Adrenal gland (tissue), 9 donors: ENCODE measurements at regions not wholly inside any gene's neighbourhood (a gene's known extent, or its start where the extent isn't known, plus 50 kb on each side); places are given as distances from the start of the nearest gene placed in this dataset.
A peak's percentile ranks its signal among the peaks of the same experiment; 100 is the strongest.
"Not testable (repeated sequence)": the region's sequence is repeated elsewhere in the genome, so short reads cannot be mapped to it uniquely, and the experiment has no call there.

Experiments used
- DNase-seq, 7 donors: peaks; one replicate each; pipeline ENCODE4 v3.0.0-alpha.2; 2019 to 2020
- H3K27ac ChIP-seq, 5 donors: fragments of 200-600 bp; sonication (generic) in 4 of 5; 1 replicate in 3 of 5; 2 replicates in 2 of 5; pipeline versions ENCODE4 v1.5.1 to v1.8.0; 2016 to 2020; ENCODE audit warnings: mild to moderate bottlenecking in 1 of 5
- H3K27me3 ChIP-seq: fragments of 200-600 bp; 2 replicates; pipeline ENCODE4 v1.8.0; 2021
- H3K36me3 ChIP-seq, 2 donors: fragments of 200-600 bp; replicated peaks in 1 of 2; 1 replicate in 1 of 2; 2 replicates in 1 of 2; pipeline versions ENCODE4 v1.5.1 to v1.8.0; 2018 to 2022
- H3K4me1 ChIP-seq, 2 donors: fragments of 200-600 bp; replicated peaks in 1 of 2; 1 replicate in 1 of 2; 2 replicates in 1 of 2; pipeline versions ENCODE4 v1.5.1 to v1.8.0; 2018 to 2021
- H3K4me3 ChIP-seq, 4 donors: fragments of 200-600 bp; sonication (generic) in 3 of 4; one replicate each; pipeline ENCODE4 v1.5.1; 2016 to 2018
- H3K9me3 ChIP-seq, 3 donors: fragments of 200-600 bp; sonication (generic) in 1 of 3; replicated peaks in 1 of 3; 1 replicate in 2 of 3; 2 replicates in 1 of 3; pipeline versions ENCODE4 v1.5.1 to v1.8.0; 2016 to 2021
- POLR2A ChIP-seq, 2 donors: fragments of 450-650 bp; IDR thresholded peaks; one replicate each; pipeline ENCODE4 v1.6.1; 2017; ENCODE audit warnings: antibody characterized with exemption in 2 of 2, mild to moderate bottlenecking in 2 of 2, moderate library complexity in 1 of 2
- WGBS, 4 donors: extraction: QIAGEN DNeasy Blood & Tissue Kit in 2 of 4; methylation state at CpG; one replicate each; pipeline versions ENCODE4 v1.1.5 to v1.1.7; 2013 to 2017; 5-methylcytosine and 5-hydroxymethylcytosine counted together
- intact Hi-C, 2 donors: fragments of 100-400 bp; cut with DNase I; formaldehyde crosslinking; loops; one replicate each; pipeline versions ENCODE4 v1.14.1 to v1.15.0; 2022 to 2023
- TF ChIP-seq, protein P1 (sequence below), 6 experiments: fragments of 450-650 bp in 4 of 6; fragments of 200-600 bp in 2 of 6; sonication (generic) in 1 of 6; IDR thresholded peaks; 1 replicate in 5 of 6; 2 replicates in 1 of 6; pipeline versions ENCODE4 v1.5.1 to v1.8.0; 2016 to 2021; ENCODE audit warnings: antibody characterized with exemption in 6 of 6, mild to moderate bottlenecking in 2 of 6, moderate library complexity in 1 of 6
- donor health status: healthy with polysubstance abuse.
- donor health status: Bipolar disorder and iron deficiency.
- donor health status: DM: yes; HTN: yes; CAD: no.
- donor health status: DM: no; HTN: no; CAD: no.
- donor health status: DM: no; HTN: no; CAD: no.

- H3K4me1 ChIP-seq = peaks cover 0 to 5% of the 10 kb centered on the region in 2 donors
- no peak for DNase-seq
- intact Hi-C loops = no loop called here
- no peak for TF ChIP-seq POLR2A (IDR thresholded peaks at IDR 0.05)
- TF ChIP-seq, protein P1, sequence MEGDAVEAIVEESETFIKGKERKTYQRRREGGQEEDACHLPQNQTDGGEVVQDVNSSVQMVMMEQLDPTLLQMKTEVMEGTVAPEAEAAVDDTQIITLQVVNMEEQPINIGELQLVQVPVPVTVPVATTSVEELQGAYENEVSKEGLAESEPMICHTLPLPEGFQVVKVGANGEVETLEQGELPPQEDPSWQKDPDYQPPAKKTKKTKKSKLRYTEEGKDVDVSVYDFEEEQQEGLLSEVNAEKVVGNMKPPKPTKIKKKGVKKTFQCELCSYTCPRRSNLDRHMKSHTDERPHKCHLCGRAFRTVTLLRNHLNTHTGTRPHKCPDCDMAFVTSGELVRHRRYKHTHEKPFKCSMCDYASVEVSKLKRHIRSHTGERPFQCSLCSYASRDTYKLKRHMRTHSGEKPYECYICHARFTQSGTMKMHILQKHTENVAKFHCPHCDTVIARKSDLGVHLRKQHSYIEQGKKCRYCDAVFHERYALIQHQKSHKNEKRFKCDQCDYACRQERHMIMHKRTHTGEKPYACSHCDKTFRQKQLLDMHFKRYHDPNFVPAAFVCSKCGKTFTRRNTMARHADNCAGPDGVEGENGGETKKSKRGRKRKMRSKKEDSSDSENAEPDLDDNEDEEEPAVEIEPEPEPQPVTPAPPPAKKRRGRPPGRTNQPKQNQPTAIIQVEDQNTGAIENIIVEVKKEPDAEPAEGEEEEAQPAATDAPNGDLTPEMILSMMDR (IDR thresholded peaks at IDR 0.05) = no peak
- H3K9me3 ChIP-seq = no peaks in the 10 kb centered on the region
- H3K4me3 ChIP-seq = no peak overlapping the region
- H3K27ac ChIP-seq = no peak overlapping the region
- H3K36me3 ChIP-seq = no peaks in the 10 kb centered on the region
- no peaks in the 10 kb centered on the region for H3K27me3 ChIP-seq
- 74 to 84% (median 80%) methylated on average over 1 to 5 of the region's 5 CpGs for WGBS, 4 donors
Observed at GRCh38 chr21:17295997-17296396, 216.8 kb upstream of the CXADR start.

DNA sequence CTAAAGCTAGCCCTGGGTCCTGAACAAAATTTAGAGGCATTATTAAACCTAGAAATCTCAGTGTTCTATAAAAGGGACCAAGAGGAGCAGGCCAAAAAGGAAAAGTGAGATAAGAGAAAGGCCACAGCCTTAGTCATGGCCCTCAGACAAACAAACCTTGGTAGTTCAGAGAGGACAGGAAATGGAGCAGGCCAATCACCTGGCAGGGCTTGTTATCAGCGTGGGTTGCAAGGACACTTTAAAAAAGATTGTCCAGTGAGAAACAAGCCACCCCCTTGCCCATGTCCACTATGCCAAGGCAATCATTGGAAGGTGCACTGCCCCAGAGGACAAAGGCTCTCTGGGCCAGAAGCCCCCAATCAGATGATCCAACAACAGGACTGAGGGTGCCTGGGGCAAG is 213.3 kb upstream of the CXADR start:
- DNase-seq = peak in 6 of 7 donors; percentile 18 to 82 (median 45)
- H3K4me1 ChIP-seq, H3K27me3 ChIP-seq, H3K36me3 ChIP-seq, intact Hi-C loops, H3K4me3 ChIP-seq, H3K9me3 ChIP-seq: not testable (repeated sequence)
- WGBS, 4 donors = 31 to 50% (median 41%) methylated on average over 1 of the region's 1 CpG
- peak overlapping the region in 2 of 5 donors; percentile 52 to 68 for H3K27ac ChIP-seq

DNA sequence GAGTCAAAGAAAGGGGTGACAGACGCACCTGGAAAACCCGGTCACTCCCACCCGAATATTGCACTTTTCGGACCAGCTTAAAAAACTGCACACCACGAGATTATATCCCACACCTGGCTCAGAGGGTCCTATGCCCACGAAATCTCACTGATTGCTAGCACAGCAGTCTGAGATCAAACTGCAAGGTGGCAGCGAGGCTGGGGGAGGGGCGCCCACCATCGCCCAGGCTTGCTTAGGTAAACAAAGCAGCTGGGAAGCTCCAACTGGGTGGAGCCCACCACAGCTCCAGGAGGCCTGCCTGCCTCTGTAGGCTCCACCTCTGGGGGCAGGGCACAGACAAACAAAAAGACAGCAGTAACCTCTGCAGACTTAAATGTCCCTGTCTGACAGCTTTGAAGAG is 185.1 kb upstream of the CXADR start:
- H3K4me1 ChIP-seq, H3K27me3 ChIP-seq, intact Hi-C loops, DNase-seq, H3K9me3 ChIP-seq, H3K27ac ChIP-seq, H3K4me3 ChIP-seq, H3K36me3 ChIP-seq: not testable (repeated sequence)
- WGBS, 4 donors = 76 to 100% (median 88%) methylated on average over 3 to 9 of the region's 9 CpGs

GRCh38 chr21:17334484-17334883 is 178.4 kb upstream of the CXADR start:
- 21 to 34% (median 26%) methylated on average over 3 of the region's 3 CpGs for WGBS, 4 donors
- Histone ChIP-seq H3K9me3 (no peaks in the 10 kb centered on the region), H3K4me3 (no peak overlapping the region), H3K27ac (no peak overlapping the region), H3K27me3 (no peaks in the 10 kb centered on the region), H3K4me1 (no peaks in the 10 kb centered on the region), H3K36me3 (no peaks in the 10 kb centered on the region)
- DNase-seq = no peak
- TF ChIP-seq POLR2A (IDR thresholded peaks at IDR 0.05) = no peak
- TF ChIP-seq, protein P1 (IDR thresholded peaks at IDR 0.05) = no peak
- intact Hi-C loops = no loop called here

DNA sequence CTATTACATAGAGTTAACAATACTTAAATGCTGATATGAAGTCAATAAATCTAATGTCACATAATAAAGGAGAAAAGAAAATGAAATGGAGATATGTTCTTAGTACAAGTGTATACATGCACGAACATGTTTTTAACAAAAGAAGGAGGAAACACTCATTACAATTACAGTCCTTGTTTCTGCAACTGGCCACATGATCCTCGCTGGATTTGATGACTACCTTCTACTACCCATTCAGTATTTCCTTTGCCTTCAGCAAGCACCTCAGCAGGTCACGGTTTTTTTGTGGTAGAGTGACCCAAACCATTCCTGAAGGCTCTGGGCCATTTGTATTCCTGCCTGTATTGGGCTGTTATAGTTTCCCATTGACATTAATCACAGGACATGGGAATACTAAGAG is 172.8 kb upstream of the CXADR start:
- intact Hi-C loops = no loop called here
- WGBS, 4 donors = 67 to 79% (median 77%) methylated on average over 3 of the region's 3 CpGs

More for the DNA sequence above, 172.8 kb upstream of the CXADR start:
- no peaks in the 10 kb centered on the region for H3K36me3 ChIP-seq
- no peak overlapping the region for H3K4me3 ChIP-seq
- no peaks in the 10 kb centered on the region for H3K27me3 ChIP-seq
- H3K4me1 ChIP-seq = no peaks in the 10 kb centered on the region
- no peak overlapping the region for H3K27ac ChIP-seq
- H3K9me3 ChIP-seq = no peaks in the 10 kb centered on the region
- no peak for DNase-seq
- TF ChIP-seq, protein P1 (IDR thresholded peaks at IDR 0.05) = no peak
- TF ChIP-seq POLR2A (IDR thresholded peaks at IDR 0.05) = no peak
